ENCODE measurements at regions not wholly inside any gene's neighbourhood (a gene's known extent, or its start where the extent isn't known, plus 50 kb on each side); places are given as distances from the start of the nearest gene placed in this dataset.
A peak's percentile ranks its signal among the peaks of the same experiment; 100 is the strongest.

DNA sequence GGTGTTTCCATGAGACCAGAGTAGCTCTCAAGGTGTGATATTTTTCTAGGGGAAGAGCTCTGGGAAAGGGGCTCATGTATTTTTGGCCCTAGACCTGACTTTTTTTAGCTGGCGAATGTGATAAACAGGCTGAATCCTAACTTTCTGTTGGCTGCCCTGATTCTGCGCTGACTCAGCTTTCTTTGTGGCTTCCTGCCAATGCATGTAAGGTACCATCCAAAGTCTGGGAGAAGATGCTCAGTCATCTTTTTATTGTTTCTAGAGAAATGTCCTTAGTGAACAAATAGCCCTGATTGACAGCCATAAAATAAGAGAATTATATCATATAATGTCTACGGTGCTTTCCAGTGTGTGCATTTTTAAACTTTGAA lies 113.6 kb upstream of the MBNL2 start:
- Histone ChIP-seq H2AFZ (ENCODE audit: low read depth) (peak overlapping the region; percentile 25; the same call in 1 of the 2 replicates), H3K4me2 (peak overlapping the region; percentile 24; the same call in 1 of the 2 replicates), H3K9me3 (no peaks in the 10 kb centered on the region), H3F3A (replicated peaks; ENCODE audit: insufficient read depth) (peaks cover 17% of the 10 kb centered on the region), H3K79me2 (ENCODE audit: insufficient read depth) (no peaks in the 10 kb centered on the region; the same call in 1 of the 2 replicates), H3K9me2 (no peaks in the 10 kb centered on the region), H3K4me1 (ENCODE audit: control insufficient read depth in 1 of 2, insufficient read depth in 2 of 2, low read depth in 1 of 2, low read length in 1 of 2) (peaks cover 18 to 30% of the 10 kb centered on the region in 2 experiments), H4K20me1 (ENCODE audit: insufficient read depth) (no peaks in the 10 kb centered on the region), H3K4me3 (ENCODE audit: low read depth in 2 of 2, low read length in 1 of 2) (no peak overlapping the region), H3K9ac (no peak overlapping the region), H3K27ac (ENCODE audit: low read depth in 2 of 2, low read length in 1 of 2) (peak overlapping the region in 1 of 2 experiments; percentile 60; a peak in 2 of 4 replicates), H3K36me3 (replicated peaks in 1 of 2; ENCODE audit: control insufficient read depth in 1 of 2, insufficient read depth in 2 of 2, low read length in 1 of 2) (no peaks in the 10 kb centered on the region), H3K27me3 (ENCODE audit: insufficient read depth) (no peaks in the 10 kb centered on the region)
- ChIA-PET POLR2A (no interaction called here), CTCF (interaction anchor here (0.7 to 10.9 kb wide), 11 partner anchors 15 to 551 kb away, joined by 3 to 222 read pairs (median 6); partner anchors contain the start of gene MBNL2)
- 64% methylated on average over 3 of the region's 3 CpGs for WGBS (ENCODE audit: low lambda C conversion rate)
- DNase-seq = no peak
- TF ChIP-seq NFIC (IDR thresholded peaks at IDR 0.05; ENCODE audit: borderline replicate concordance) (peak; percentile 90), TCF12 (IDR thresholded peaks at IDR 0.05) (peak; percentile 41; the same call in 1 of the 2 replicates)
- TF ChIP-seq, protein P1, sequence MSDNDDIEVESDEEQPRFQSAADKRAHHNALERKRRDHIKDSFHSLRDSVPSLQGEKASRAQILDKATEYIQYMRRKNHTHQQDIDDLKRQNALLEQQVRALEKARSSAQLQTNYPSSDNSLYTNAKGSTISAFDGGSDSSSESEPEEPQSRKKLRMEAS (IDR thresholded peaks at IDR 0.05; ENCODE audit: low read depth) = peak; percentile 29; the same call in 1 of the 2 replicates
- TF ChIP-seq, protein P2, sequence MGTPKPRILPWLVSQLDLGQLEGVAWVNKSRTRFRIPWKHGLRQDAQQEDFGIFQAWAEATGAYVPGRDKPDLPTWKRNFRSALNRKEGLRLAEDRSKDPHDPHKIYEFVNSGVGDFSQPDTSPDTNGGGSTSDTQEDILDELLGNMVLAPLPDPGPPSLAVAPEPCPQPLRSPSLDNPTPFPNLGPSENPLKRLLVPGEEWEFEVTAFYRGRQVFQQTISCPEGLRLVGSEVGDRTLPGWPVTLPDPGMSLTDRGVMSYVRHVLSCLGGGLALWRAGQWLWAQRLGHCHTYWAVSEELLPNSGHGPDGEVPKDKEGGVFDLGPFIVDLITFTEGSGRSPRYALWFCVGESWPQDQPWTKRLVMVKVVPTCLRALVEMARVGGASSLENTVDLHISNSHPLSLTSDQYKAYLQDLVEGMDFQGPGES (IDR thresholded peaks at IDR 0.05; ENCODE audit: low read depth, low read length) = no peak

DNA sequence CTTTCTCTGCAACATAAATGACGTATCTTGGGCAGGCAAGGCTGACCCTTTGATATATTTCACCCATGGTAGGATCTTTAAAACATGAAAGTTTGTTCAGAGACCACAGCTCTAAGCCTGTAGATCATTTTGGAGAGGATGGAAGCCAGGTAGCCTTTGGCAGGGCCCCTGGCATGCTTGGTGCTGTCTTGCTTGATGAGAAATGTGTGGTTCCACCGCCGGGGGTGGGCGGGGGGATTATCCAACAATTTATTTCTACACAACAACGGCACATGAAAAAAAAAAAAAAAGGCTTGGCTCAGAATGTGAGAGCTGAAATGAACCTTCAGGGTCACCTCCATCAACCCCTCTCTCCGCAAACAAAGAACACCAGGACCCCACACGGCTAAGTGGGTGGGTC lies 112.9 kb upstream of the MBNL2 start:
- WGBS (ENCODE audit: low lambda C conversion rate) = 91% methylated on average over 7 of the region's 7 CpGs
- H3K4me1 ChIP-seq (ENCODE audit: control insufficient read depth in 1 of 2, insufficient read depth in 2 of 2, low read depth in 1 of 2, low read length in 1 of 2) = peaks cover 21 to 34% of the 10 kb centered on the region in 2 experiments
- no peak overlapping the region for H2AFZ ChIP-seq (ENCODE audit: low read depth)
- ChIA-PET CTCF (interaction anchor here (0.6 to 10.9 kb wide), 54 partner anchors 8 to 690 kb away, joined by 3 to 222 read pairs (median 6); partner anchors contain the start of gene MBNL2), POLR2A (interaction anchor here (1.0 to 1.5 kb wide), 2 partner anchors 113 to 324 kb away, joined by 4 to 7 read pairs; partner anchors contain the start of gene MBNL2)
- DNase-seq = no peak
- no peaks in the 10 kb centered on the region for H4K20me1 ChIP-seq (ENCODE audit: insufficient read depth)
- H3K9me3 ChIP-seq = no peaks in the 10 kb centered on the region
- no peak for TF ChIP-seq POLR2AphosphoS5 (IDR thresholded peaks at IDR 0.05; ENCODE audit: low read depth, low read length)
- TF ChIP-seq NRF1 (IDR thresholded peaks at IDR 0.05; ENCODE audit: low read depth, low read length) = no peak
- TF ChIP-seq MXI1 (IDR thresholded peaks at IDR 0.05; ENCODE audit: low read depth, low read length) = no peak
- no peak for TF ChIP-seq GABPA (IDR thresholded peaks at IDR 0.05; ENCODE audit: low read depth)
- TF ChIP-seq, protein P3, sequence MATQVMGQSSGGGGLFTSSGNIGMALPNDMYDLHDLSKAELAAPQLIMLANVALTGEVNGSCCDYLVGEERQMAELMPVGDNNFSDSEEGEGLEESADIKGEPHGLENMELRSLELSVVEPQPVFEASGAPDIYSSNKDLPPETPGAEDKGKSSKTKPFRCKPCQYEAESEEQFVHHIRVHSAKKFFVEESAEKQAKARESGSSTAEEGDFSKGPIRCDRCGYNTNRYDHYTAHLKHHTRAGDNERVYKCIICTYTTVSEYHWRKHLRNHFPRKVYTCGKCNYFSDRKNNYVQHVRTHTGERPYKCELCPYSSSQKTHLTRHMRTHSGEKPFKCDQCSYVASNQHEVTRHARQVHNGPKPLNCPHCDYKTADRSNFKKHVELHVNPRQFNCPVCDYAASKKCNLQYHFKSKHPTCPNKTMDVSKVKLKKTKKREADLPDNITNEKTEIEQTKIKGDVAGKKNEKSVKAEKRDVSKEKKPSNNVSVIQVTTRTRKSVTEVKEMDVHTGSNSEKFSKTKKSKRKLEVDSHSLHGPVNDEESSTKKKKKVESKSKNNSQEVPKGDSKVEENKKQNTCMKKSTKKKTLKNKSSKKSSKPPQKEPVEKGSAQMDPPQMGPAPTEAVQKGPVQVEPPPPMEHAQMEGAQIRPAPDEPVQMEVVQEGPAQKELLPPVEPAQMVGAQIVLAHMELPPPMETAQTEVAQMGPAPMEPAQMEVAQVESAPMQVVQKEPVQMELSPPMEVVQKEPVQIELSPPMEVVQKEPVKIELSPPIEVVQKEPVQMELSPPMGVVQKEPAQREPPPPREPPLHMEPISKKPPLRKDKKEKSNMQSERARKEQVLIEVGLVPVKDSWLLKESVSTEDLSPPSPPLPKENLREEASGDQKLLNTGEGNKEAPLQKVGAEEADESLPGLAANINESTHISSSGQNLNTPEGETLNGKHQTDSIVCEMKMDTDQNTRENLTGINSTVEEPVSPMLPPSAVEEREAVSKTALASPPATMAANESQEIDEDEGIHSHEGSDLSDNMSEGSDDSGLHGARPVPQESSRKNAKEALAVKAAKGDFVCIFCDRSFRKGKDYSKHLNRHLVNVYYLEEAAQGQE (IDR thresholded peaks at IDR 0.05; ENCODE audit: low read depth, low read length) = no peak
- TF ChIP-seq, protein P4, sequence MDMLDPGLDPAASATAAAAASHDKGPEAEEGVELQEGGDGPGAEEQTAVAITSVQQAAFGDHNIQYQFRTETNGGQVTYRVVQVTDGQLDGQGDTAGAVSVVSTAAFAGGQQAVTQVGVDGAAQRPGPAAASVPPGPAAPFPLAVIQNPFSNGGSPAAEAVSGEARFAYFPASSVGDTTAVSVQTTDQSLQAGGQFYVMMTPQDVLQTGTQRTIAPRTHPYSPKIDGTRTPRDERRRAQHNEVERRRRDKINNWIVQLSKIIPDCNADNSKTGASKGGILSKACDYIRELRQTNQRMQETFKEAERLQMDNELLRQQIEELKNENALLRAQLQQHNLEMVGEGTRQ (IDR thresholded peaks at IDR 0.05; ENCODE audit: borderline replicate concordance, low read depth, low read length) = no peak
- no peak for TF ChIP-seq ELF1 (IDR thresholded peaks at IDR 0.05)
- TF ChIP-seq SIN3A (IDR thresholded peaks at IDR 0.05; ENCODE audit: borderline replicate concordance, low read depth, low read length) = no peak
- no peak for TF ChIP-seq TEAD4 (IDR thresholded peaks at IDR 0.05; ENCODE audit: borderline replicate concordance, insufficient read depth)
- TF ChIP-seq RXRA (IDR thresholded peaks at IDR 0.05; ENCODE audit: borderline replicate concordance, low read depth) = no peak
- no peak for TF ChIP-seq EZH2phosphoT487 (IDR thresholded peaks at IDR 0.05; ENCODE audit: borderline replicate concordance, low read depth)
- no peak for TF ChIP-seq FOSL2 (IDR thresholded peaks at IDR 0.05; ENCODE audit: borderline replicate concordance, low read depth)
- TF ChIP-seq CHD2 (IDR thresholded peaks at IDR 0.05; ENCODE audit: low read length, partially characterized antibody) = no peak
- no peak for TF ChIP-seq GATA2 (CRISPR knock-in tag; IDR thresholded peaks at IDR 0.05)
- no peak for TF ChIP-seq EP300 (IDR thresholded peaks at IDR 0.05; ENCODE audit: borderline replicate concordance in 1 of 2, low read depth in 1 of 2, low read length in 1 of 2)
- H3K4me3 ChIP-seq (ENCODE audit: low read depth in 2 of 2, low read length in 1 of 2) = no peak overlapping the region
- no peaks in the 10 kb centered on the region for H3K9me2 ChIP-seq
- no peaks in the 10 kb centered on the region for H3K36me3 ChIP-seq (replicated peaks in 1 of 2; ENCODE audit: control insufficient read depth in 1 of 2, insufficient read depth in 2 of 2, low read length in 1 of 2)
- no peaks in the 10 kb centered on the region; the same call in 1 of the 2 replicates for H3K79me2 ChIP-seq (ENCODE audit: insufficient read depth)
- H3F3A ChIP-seq (replicated peaks; ENCODE audit: insufficient read depth) = peaks cover 20% of the 10 kb centered on the region
- peak overlapping the region in 1 of 2 experiments; percentile 60; a peak in 2 of 4 replicates for H3K27ac ChIP-seq (ENCODE audit: low read depth in 2 of 2, low read length in 1 of 2)
- no peak overlapping the region for H3K9ac ChIP-seq
- no peaks in the 10 kb centered on the region for H3K27me3 ChIP-seq (ENCODE audit: insufficient read depth)
- peak overlapping the region; percentile 43; the same call in 1 of the 2 replicates for H3K4me2 ChIP-seq
